ENCODE measurements at regions not wholly inside any gene's neighbourhood (a gene's known extent, or its start where the extent isn't known, plus 50 kb on each side); places are given as distances from the start of the nearest gene placed in this dataset.

- H3K9me3 Mint-ChIP-seq (ENCODE audit: low read depth) = peaks cover 3% of the 10 kb centered on the region
- TF ChIP-seq CTCF (IDR thresholded peaks at IDR 0.05; ENCODE audit: unreplicated experiment) = no peak
- H3K4me3 Mint-ChIP-seq (ENCODE audit: low read depth) = no peak overlapping the region
- no peak overlapping the region for H3K27ac Mint-ChIP-seq
- peaks cover 6% of the 10 kb centered on the region for H3K4me1 Mint-ChIP-seq (ENCODE audit: low read depth)
- H3K36me3 Mint-ChIP-seq (ENCODE audit: insufficient read depth) = no peaks in the 10 kb centered on the region
- H3K27me3 Mint-ChIP-seq = peaks cover 7% of the 10 kb centered on the region
- DNase-seq (ENCODE audit: low spot score, unreplicated experiment) = no peak
Measured at GRCh38 chr5:163757344-163757743, 251.9 kb downstream of the MAT2B start.

- H3K4me1 Mint-ChIP-seq (ENCODE audit: low read depth) = peaks cover 6% of the 10 kb centered on the region
- no peak overlapping the region for H3K4me3 Mint-ChIP-seq (ENCODE audit: low read depth)
- H3K36me3 Mint-ChIP-seq (ENCODE audit: insufficient read depth) = no peaks in the 10 kb centered on the region
- DNase-seq (ENCODE audit: low spot score, unreplicated experiment) = no peak
- no peak overlapping the region for H3K27ac Mint-ChIP-seq
- peaks cover 12% of the 10 kb centered on the region for H3K27me3 Mint-ChIP-seq
- TF ChIP-seq CTCF (IDR thresholded peaks at IDR 0.05; ENCODE audit: unreplicated experiment) = no peak
- no peaks in the 10 kb centered on the region for H3K9me3 Mint-ChIP-seq (ENCODE audit: low read depth)
Measured at GRCh38 chr5:163758283-163758711, 252.9 kb downstream of the MAT2B start.

GRCh38 chr5:163759000-163759704 lies 253.7 kb downstream of the MAT2B start:
- Mint-ChIP-seq H3K9me3 (ENCODE audit: low read depth) (no peaks in the 10 kb centered on the region), H3K27me3 (peaks cover 12% of the 10 kb centered on the region), H3K27ac (no peak overlapping the region), H3K4me1 (ENCODE audit: low read depth) (peaks cover 4% of the 10 kb centered on the region), H3K36me3 (ENCODE audit: insufficient read depth) (no peaks in the 10 kb centered on the region), H3K4me3 (ENCODE audit: low read depth) (no peak overlapping the region)
- no peak for TF ChIP-seq CTCF (IDR thresholded peaks at IDR 0.05; ENCODE audit: unreplicated experiment)
- no peak for DNase-seq (ENCODE audit: low spot score, unreplicated experiment)

GRCh38 chr5:163760498-163760897 lies 255.1 kb downstream of the MAT2B start:
- Mint-ChIP-seq H3K27ac (no peak overlapping the region), H3K4me3 (ENCODE audit: low read depth) (no peak overlapping the region), H3K4me1 (ENCODE audit: low read depth) (peaks cover 1% of the 10 kb centered on the region), H3K27me3 (peaks cover 8% of the 10 kb centered on the region), H3K36me3 (ENCODE audit: insufficient read depth) (no peaks in the 10 kb centered on the region), H3K9me3 (ENCODE audit: low read depth) (no peaks in the 10 kb centered on the region)
- no peak for DNase-seq (ENCODE audit: low spot score, unreplicated experiment)
- no peak for TF ChIP-seq CTCF (IDR thresholded peaks at IDR 0.05; ENCODE audit: unreplicated experiment)

GRCh38 chr5:163766936-163767670 lies 261.7 kb downstream of the MAT2B start:
- Mint-ChIP-seq H3K27me3 (peaks cover 9% of the 10 kb centered on the region), H3K4me1 (ENCODE audit: low read depth) (peaks cover 5% of the 10 kb centered on the region), H3K4me3 (ENCODE audit: low read depth) (no peak overlapping the region), H3K36me3 (ENCODE audit: insufficient read depth) (no peaks in the 10 kb centered on the region), H3K27ac (no peak overlapping the region), H3K9me3 (ENCODE audit: low read depth) (no peaks in the 10 kb centered on the region)
- no peak for TF ChIP-seq CTCF (IDR thresholded peaks at IDR 0.05; ENCODE audit: unreplicated experiment)
- no peak for DNase-seq (ENCODE audit: low spot score, unreplicated experiment)
